WTC11 (cell line): ENCODE measurements at regions not wholly inside any gene's neighbourhood (a gene's known extent, or its start where the extent isn't known, plus 50 kb on each side); places are given as distances from the start of the nearest gene placed in this dataset.

ENCODE experiments used
- CBFB ChIP-seq: sonication (generic); formaldehyde crosslinking; IDR thresholded peaks from 2 replicates; pipeline ENCODE4 v1.8.1; 2022; ENCODE audit warnings: mild to moderate bottlenecking, low read depth, missing genetic modification reagents
- CREB1 ChIP-seq: sonication (generic); formaldehyde crosslinking; IDR thresholded peaks from 2 replicates; pipeline ENCODE4 v1.8.0; 2023; ENCODE audit warnings: mild to moderate bottlenecking, missing genetic modification reagents
- FOXP1 ChIP-seq: sonication (generic); formaldehyde crosslinking; IDR thresholded peaks from 2 replicates; pipeline ENCODE4 v1.8.0; 2022; ENCODE audit warnings: missing genetic modification reagents, mild to moderate bottlenecking, moderate library complexity, borderline replicate concordance
- GTF2I ChIP-seq: fragments of 250-450 bp; sonication (Bioruptor Pico); conservative IDR thresholded peaks from 2 replicates; pipeline ENCODE4 v1.4.0; 2021; ENCODE audit warnings: mild to moderate bottlenecking
- IRF2 ChIP-seq: sonication (generic); formaldehyde crosslinking; IDR thresholded peaks from 2 replicates; pipeline ENCODE4 v1.8.0; 2022; ENCODE audit warnings: low read depth, missing genetic modification reagents, borderline replicate concordance
- JAZF1 ChIP-seq: fragments of 250-450 bp; sonication (Bioruptor Pico); IDR thresholded peaks from 2 replicates; pipeline ENCODE4 v1.9.0; 2021; ENCODE audit warnings: moderate library complexity, mild to moderate bottlenecking, inconsistent platforms
- NFE2L1 ChIP-seq: sonication (generic); formaldehyde crosslinking; IDR thresholded peaks from 2 replicates; pipeline ENCODE4 v1.8.1; 2023; ENCODE audit warnings: missing genetic modification reagents
- OVOL2 ChIP-seq: fragments of 250-450 bp; sonication (Bioruptor Pico); IDR thresholded peaks from 2 replicates; pipeline ENCODE4 v1.9.0; 2021; ENCODE audit warnings: mild to moderate bottlenecking, borderline replicate concordance
- ZNF138 ChIP-seq: sonication (generic); formaldehyde crosslinking; conservative IDR thresholded peaks from 2 replicates; pipeline ENCODE4 v1.8.1; 2022; ENCODE audit warnings: mild to moderate bottlenecking, moderate library complexity, missing genetic modification reagents
- ZNF219 ChIP-seq: sonication (generic); formaldehyde crosslinking; IDR thresholded peaks from 2 replicates; pipeline ENCODE4 v1.8.0; 2023; ENCODE audit warnings: missing genetic modification reagents, mild to moderate bottlenecking, borderline replicate concordance
- ZNF671 ChIP-seq: fragments of 250-450 bp; sonication (Bioruptor Pico); IDR thresholded peaks from 2 replicates; pipeline ENCODE4 v1.8.0; 2021; ENCODE audit warnings: mild to moderate bottlenecking
- TF ChIP-seq, protein P1 (sequence below): sonication (generic); formaldehyde crosslinking; IDR thresholded peaks from 2 replicates; pipeline ENCODE4 v1.8.0; 2023; ENCODE audit warnings: missing genetic modification reagents, mild to moderate bottlenecking, borderline replicate concordance
- TF ChIP-seq, protein P2 (sequence below): sonication (generic); formaldehyde crosslinking; IDR thresholded peaks from 2 replicates; pipeline ENCODE4 v1.8.1; 2022; ENCODE audit warnings: mild to moderate bottlenecking, missing genetic modification reagents, moderate library complexity, borderline replicate concordance
- TF ChIP-seq, protein P3 (sequence below): fragments of 250-450 bp; sonication (Bioruptor Pico); IDR thresholded peaks from 2 replicates; pipeline ENCODE4 v1.9.0; 2021; ENCODE audit warnings: mild to moderate bottlenecking
- TF ChIP-seq, protein P4 (sequence below): sonication (generic); formaldehyde crosslinking; IDR thresholded peaks from 2 replicates; pipeline ENCODE4 v1.8.1; 2022; ENCODE audit warnings: missing genetic modification reagents, borderline replicate concordance
- TF ChIP-seq, protein P5 (sequence below): sonication (generic); formaldehyde crosslinking; IDR thresholded peaks from 2 replicates; pipeline ENCODE4 v1.8.1; 2023; ENCODE audit warnings: mild to moderate bottlenecking, missing genetic modification reagents, moderate library complexity
- TF ChIP-seq, protein P6 (sequence below): sonication (generic); formaldehyde crosslinking; IDR thresholded peaks from 2 replicates; pipeline ENCODE4 v1.8.0; 2023; ENCODE audit warnings: missing genetic modification reagents
- TF ChIP-seq, protein P7 (sequence below): sonication (generic); formaldehyde crosslinking; IDR thresholded peaks from 2 replicates; pipeline ENCODE4 v1.8.1; 2023; ENCODE audit warnings: mild to moderate bottlenecking, missing genetic modification reagents
- TF ChIP-seq, protein P8 (sequence below): fragments of 250-450 bp; sonication (Bioruptor Pico); IDR thresholded peaks from 2 replicates; pipeline ENCODE4 v1.9.0; 2021; ENCODE audit warnings: mild to moderate bottlenecking
- TF ChIP-seq, protein P9 (sequence below): fragments of 250-450 bp; sonication (Bioruptor Pico); IDR thresholded peaks from 2 replicates; pipeline ENCODE4 v2.1.2; 2022; ENCODE audit warnings: mild to moderate bottlenecking, moderate library complexity
- TF ChIP-seq, protein P10 (sequence below): fragments of 250-450 bp; sonication (Bioruptor Pico); conservative IDR thresholded peaks from 2 replicates; pipeline ENCODE4 v1.9.0; 2021; ENCODE audit warnings: mild to moderate bottlenecking

DNA sequence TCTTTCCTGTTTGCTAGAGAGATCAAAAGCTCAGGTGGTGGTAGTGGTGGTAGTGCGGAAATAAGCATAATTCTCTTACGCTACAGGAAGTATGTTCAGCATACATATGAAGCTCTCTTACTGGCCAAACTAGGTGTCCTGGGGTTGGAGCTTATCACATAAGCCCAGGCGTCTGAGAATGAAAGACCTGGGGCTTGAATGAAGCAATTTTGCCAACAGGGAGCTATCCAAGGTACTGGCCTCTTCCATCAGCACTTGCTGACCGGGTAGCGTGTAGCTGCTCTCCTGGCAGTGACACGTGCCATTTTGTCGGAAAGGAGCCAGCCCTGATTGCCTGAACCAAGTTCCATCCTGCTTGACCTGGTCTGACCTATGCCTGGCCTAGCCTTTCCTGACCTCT lies 65.9 kb upstream of the HPF1 start (continued):
- TF ChIP-seq, protein P1, sequence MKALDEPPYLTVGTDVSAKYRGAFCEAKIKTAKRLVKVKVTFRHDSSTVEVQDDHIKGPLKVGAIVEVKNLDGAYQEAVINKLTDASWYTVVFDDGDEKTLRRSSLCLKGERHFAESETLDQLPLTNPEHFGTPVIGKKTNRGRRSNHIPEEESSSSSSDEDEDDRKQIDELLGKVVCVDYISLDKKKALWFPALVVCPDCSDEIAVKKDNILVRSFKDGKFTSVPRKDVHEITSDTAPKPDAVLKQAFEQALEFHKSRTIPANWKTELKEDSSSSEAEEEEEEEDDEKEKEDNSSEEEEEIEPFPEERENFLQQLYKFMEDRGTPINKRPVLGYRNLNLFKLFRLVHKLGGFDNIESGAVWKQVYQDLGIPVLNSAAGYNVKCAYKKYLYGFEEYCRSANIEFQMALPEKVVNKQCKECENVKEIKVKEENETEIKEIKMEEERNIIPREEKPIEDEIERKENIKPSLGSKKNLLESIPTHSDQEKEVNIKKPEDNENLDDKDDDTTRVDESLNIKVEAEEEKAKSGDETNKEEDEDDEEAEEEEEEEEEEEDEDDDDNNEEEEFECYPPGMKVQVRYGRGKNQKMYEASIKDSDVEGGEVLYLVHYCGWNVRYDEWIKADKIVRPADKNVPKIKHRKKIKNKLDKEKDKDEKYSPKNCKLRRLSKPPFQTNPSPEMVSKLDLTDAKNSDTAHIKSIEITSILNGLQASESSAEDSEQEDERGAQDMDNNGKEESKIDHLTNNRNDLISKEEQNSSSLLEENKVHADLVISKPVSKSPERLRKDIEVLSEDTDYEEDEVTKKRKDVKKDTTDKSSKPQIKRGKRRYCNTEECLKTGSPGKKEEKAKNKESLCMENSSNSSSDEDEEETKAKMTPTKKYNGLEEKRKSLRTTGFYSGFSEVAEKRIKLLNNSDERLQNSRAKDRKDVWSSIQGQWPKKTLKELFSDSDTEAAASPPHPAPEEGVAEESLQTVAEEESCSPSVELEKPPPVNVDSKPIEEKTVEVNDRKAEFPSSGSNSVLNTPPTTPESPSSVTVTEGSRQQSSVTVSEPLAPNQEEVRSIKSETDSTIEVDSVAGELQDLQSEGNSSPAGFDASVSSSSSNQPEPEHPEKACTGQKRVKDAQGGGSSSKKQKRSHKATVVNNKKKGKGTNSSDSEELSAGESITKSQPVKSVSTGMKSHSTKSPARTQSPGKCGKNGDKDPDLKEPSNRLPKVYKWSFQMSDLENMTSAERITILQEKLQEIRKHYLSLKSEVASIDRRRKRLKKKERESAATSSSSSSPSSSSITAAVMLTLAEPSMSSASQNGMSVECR = peak; percentile 87; the same call in 1 of the 2 replicates
- TF ChIP-seq, protein P2, sequence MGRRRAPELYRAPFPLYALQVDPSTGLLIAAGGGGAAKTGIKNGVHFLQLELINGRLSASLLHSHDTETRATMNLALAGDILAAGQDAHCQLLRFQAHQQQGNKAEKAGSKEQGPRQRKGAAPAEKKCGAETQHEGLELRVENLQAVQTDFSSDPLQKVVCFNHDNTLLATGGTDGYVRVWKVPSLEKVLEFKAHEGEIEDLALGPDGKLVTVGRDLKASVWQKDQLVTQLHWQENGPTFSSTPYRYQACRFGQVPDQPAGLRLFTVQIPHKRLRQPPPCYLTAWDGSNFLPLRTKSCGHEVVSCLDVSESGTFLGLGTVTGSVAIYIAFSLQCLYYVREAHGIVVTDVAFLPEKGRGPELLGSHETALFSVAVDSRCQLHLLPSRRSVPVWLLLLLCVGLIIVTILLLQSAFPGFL (CRISPR knock-in tag) = no peak
- TF ChIP-seq CREB1 (no peak), OVOL2 (CRISPR knock-in tag) (no peak), CBFB (CRISPR knock-in tag) (no peak), ZNF219 (CRISPR knock-in tag) (0 out of 2 replicates have a peak, but pooled peaks have one; percentile 56), GTF2I (CRISPR knock-in tag) (no peak), FOXP1 (CRISPR knock-in tag) (peak; percentile 41; the same call in 1 of the 2 replicates), IRF2 (CRISPR knock-in tag) (no peak), NFE2L1 (CRISPR knock-in tag) (no peak), ZNF671 (CRISPR knock-in tag) (no peak), JAZF1 (no peak), ZNF138 (CRISPR knock-in tag) (no peak)
- TF ChIP-seq, protein P3, sequence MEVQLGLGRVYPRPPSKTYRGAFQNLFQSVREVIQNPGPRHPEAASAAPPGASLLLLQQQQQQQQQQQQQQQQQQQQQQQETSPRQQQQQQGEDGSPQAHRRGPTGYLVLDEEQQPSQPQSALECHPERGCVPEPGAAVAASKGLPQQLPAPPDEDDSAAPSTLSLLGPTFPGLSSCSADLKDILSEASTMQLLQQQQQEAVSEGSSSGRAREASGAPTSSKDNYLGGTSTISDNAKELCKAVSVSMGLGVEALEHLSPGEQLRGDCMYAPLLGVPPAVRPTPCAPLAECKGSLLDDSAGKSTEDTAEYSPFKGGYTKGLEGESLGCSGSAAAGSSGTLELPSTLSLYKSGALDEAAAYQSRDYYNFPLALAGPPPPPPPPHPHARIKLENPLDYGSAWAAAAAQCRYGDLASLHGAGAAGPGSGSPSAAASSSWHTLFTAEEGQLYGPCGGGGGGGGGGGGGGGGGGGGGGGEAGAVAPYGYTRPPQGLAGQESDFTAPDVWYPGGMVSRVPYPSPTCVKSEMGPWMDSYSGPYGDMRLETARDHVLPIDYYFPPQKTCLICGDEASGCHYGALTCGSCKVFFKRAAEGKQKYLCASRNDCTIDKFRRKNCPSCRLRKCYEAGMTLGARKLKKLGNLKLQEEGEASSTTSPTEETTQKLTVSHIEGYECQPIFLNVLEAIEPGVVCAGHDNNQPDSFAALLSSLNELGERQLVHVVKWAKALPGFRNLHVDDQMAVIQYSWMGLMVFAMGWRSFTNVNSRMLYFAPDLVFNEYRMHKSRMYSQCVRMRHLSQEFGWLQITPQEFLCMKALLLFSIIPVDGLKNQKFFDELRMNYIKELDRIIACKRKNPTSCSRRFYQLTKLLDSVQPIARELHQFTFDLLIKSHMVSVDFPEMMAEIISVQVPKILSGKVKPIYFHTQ (CRISPR knock-in tag) = no peak
- TF ChIP-seq, protein P4, sequence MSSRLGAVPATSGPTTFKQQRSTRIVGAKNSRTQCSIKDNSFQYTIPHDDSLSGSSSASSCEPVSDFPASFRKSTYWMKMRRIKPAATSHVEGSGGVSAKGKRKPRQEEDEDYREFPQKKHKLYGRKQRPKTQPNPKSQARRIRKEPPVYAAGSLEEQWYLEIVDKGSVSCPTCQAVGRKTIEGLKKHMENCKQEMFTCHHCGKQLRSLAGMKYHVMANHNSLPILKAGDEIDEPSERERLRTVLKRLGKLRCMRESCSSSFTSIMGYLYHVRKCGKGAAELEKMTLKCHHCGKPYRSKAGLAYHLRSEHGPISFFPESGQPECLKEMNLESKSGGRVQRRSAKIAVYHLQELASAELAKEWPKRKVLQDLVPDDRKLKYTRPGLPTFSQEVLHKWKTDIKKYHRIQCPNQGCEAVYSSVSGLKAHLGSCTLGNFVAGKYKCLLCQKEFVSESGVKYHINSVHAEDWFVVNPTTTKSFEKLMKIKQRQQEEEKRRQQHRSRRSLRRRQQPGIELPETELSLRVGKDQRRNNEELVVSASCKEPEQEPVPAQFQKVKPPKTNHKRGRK = no peak
- TF ChIP-seq, protein P5, sequence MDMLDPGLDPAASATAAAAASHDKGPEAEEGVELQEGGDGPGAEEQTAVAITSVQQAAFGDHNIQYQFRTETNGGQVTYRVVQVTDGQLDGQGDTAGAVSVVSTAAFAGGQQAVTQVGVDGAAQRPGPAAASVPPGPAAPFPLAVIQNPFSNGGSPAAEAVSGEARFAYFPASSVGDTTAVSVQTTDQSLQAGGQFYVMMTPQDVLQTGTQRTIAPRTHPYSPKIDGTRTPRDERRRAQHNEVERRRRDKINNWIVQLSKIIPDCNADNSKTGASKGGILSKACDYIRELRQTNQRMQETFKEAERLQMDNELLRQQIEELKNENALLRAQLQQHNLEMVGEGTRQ (CRISPR knock-in tag) = no peak
- TF ChIP-seq, protein P6, sequence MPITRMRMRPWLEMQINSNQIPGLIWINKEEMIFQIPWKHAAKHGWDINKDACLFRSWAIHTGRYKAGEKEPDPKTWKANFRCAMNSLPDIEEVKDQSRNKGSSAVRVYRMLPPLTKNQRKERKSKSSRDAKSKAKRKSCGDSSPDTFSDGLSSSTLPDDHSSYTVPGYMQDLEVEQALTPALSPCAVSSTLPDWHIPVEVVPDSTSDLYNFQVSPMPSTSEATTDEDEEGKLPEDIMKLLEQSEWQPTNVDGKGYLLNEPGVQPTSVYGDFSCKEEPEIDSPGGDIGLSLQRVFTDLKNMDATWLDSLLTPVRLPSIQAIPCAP (CRISPR knock-in tag) = 0 out of 2 replicates have a peak, but pooled peaks have one; percentile 62
- TF ChIP-seq, protein P7, sequence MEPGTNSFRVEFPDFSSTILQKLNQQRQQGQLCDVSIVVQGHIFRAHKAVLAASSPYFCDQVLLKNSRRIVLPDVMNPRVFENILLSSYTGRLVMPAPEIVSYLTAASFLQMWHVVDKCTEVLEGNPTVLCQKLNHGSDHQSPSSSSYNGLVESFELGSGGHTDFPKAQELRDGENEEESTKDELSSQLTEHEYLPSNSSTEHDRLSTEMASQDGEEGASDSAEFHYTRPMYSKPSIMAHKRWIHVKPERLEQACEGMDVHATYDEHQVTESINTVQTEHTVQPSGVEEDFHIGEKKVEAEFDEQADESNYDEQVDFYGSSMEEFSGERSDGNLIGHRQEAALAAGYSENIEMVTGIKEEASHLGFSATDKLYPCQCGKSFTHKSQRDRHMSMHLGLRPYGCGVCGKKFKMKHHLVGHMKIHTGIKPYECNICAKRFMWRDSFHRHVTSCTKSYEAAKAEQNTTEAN = 0 out of 2 replicates have a peak, but pooled peaks have one; percentile 53
- TF ChIP-seq, protein P8, sequence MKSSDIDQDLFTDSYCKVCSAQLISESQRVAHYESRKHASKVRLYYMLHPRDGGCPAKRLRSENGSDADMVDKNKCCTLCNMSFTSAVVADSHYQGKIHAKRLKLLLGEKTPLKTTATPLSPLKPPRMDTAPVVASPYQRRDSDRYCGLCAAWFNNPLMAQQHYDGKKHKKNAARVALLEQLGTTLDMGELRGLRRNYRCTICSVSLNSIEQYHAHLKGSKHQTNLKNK (CRISPR knock-in tag) = no peak
- TF ChIP-seq, protein P9, sequence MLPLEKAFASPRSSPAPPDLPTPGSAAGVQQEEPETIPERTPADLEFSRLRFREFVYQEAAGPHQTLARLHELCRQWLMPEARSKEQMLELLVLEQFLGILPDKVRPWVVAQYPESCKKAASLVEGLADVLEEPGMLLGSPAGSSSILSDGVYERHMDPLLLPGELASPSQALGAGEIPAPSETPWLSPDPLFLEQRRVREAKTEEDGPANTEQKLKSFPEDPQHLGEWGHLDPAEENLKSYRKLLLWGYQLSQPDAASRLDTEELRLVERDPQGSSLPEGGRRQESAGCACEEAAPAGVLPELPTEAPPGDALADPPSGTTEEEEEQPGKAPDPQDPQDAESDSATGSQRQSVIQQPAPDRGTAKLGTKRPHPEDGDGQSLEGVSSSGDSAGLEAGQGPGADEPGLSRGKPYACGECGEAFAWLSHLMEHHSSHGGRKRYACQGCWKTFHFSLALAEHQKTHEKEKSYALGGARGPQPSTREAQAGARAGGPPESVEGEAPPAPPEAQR (CRISPR knock-in tag) = no peak
- TF ChIP-seq, protein P10, sequence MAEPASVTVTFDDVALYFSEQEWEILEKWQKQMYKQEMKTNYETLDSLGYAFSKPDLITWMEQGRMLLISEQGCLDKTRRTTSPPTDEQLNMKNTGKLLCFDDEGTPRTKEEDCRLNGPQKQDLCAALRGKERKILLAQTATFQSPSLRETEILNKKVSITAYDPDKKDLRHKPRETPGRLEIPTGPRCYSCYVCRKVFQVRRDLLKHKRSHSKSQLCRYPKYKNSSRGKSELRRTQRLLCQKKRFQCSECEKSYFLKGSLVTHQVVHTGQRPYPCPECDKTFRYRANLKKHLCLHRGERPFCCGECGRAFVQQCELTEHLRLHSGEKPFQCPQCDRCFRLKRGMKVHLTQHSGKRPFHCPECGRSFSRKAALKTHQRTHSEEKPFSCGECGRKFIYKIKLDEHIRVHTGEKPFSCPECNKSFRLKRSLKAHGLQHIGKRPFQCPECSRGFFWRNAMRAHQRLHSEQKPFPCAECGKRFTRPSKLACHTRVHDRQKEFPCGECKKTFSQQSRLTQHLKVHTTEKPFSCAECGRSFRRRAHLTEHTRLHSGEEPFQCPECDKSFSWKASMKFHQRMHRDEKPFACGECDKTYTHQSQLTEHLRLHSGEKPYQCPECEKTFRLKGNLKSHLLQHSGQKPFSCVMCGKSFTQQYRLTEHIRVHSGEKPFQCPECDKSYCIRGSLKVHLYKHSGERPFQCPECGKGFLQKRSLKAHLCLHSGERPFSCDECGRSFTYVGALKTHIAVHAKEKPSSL (CRISPR knock-in tag) = no peak
